Trophoblast cell (in vitro differentiated cells and primary cell): ENCODE measurements at regions not wholly inside any gene's neighbourhood (a gene's known extent, or its start where the extent isn't known, plus 50 kb on each side); places are given as distances from the start of the nearest gene placed in this dataset.

Source experiments
- DNase-seq, 2 donors: peaks; one replicate each; pipeline ENCODE4 v3.0.0-alpha.2; 2016
- H2AFZ ChIP-seq: 2 replicates; pipeline ENCODE4 v1.6.1; 2013; ENCODE audit warnings: low read length, moderate library complexity, mild to moderate bottlenecking; ENCODE audit not compliant: insufficient read depth, poor library complexity
- H2AK5ac ChIP-seq: 2 replicates; pipeline ENCODE4 v1.6.1; 2013; ENCODE audit warnings: mild to moderate bottlenecking, low read length
- H2BK120ac ChIP-seq: 2 replicates; pipeline ENCODE4 v1.6.1; 2013; ENCODE audit warnings: low read length, mild to moderate bottlenecking, moderate library complexity; ENCODE audit not compliant: insufficient read depth, poor library complexity
- H2BK12ac ChIP-seq: 2 replicates; pipeline ENCODE4 v1.6.1; 2013; ENCODE audit warnings: mild to moderate bottlenecking, low read length, moderate library complexity
- H2BK5ac ChIP-seq: 2 replicates; pipeline ENCODE4 v1.6.1; 2013; ENCODE audit warnings: low read length, low read depth, moderate library complexity, mild to moderate bottlenecking; ENCODE audit not compliant: poor library complexity
- H3K14ac ChIP-seq: 2 replicates; pipeline ENCODE4 v1.6.1; 2013; ENCODE audit warnings: mild to moderate bottlenecking, low read length
- H3K18ac ChIP-seq: 2 replicates; pipeline ENCODE4 v1.6.1; 2013; ENCODE audit warnings: mild to moderate bottlenecking, low read length
- H3K23ac ChIP-seq: 2 replicates; pipeline ENCODE4 v1.6.1; 2013; ENCODE audit warnings: low read length
- H3K27ac ChIP-seq: 2 replicates; pipeline ENCODE4 v1.5.1; 2013; ENCODE audit warnings: low read depth, mild to moderate bottlenecking, inconsistent platforms, low read length, moderate library complexity
- H3K27me3 ChIP-seq: 2 replicates; pipeline ENCODE4 v1.6.1; 2013; ENCODE audit warnings: inconsistent platforms, mild to moderate bottlenecking, low read length, moderate library complexity; ENCODE audit not compliant: insufficient read depth
- H3K36me3 ChIP-seq, 2 experiments: 1 replicate in 1 of 2; 2 replicates in 1 of 2; pipeline ENCODE4 v1.6.1; 2013; ENCODE audit warnings: low read length in 2 of 2, mild to moderate bottlenecking in 2 of 2, moderate library complexity in 1 of 2; ENCODE audit not compliant: insufficient read depth in 2 of 2, control insufficient read depth in 1 of 2
- H3K4ac ChIP-seq: 2 replicates; pipeline ENCODE4 v1.6.1; 2013; ENCODE audit warnings: low read depth, mild to moderate bottlenecking, low read length, moderate library complexity
- H3K4me1 ChIP-seq, 2 experiments: 1 replicate in 1 of 2; 2 replicates in 1 of 2; pipeline ENCODE4 v1.6.1; 2013; ENCODE audit warnings: low read length in 2 of 2, mild to moderate bottlenecking in 2 of 2, moderate library complexity in 1 of 2; ENCODE audit not compliant: insufficient read depth in 2 of 2, control insufficient read depth in 1 of 2
- H3K4me2 ChIP-seq: 2 replicates; pipeline ENCODE4 v1.6.1; 2013; ENCODE audit warnings: inconsistent platforms, mild to moderate bottlenecking, low read length, moderate library complexity
- H3K4me3 ChIP-seq: 2 replicates; pipeline ENCODE4 v1.5.1; 2013; ENCODE audit warnings: mild to moderate bottlenecking, low read depth, low read length, inconsistent platforms
- H3K79me1 ChIP-seq: one replicate; pipeline ENCODE4 v1.6.1; 2013; ENCODE audit warnings: low read length
- H3K79me2 ChIP-seq: 2 replicates; pipeline ENCODE4 v1.6.1; 2013; ENCODE audit warnings: low read length, mild to moderate bottlenecking; ENCODE audit not compliant: control insufficient read depth, insufficient read depth, poor library complexity
- H3K9ac ChIP-seq: 2 replicates; pipeline ENCODE4 v1.6.1; 2013; ENCODE audit warnings: mild to moderate bottlenecking, low read length
- H3K9me3 ChIP-seq: 2 replicates; pipeline ENCODE4 v1.6.1; 2013; ENCODE audit warnings: low read depth, mild to moderate bottlenecking, control low read depth, inconsistent platforms, low read length; ENCODE audit not compliant: insufficient read depth
- H4K12ac ChIP-seq: 2 replicates; pipeline ENCODE4 v1.6.1; 2013; ENCODE audit warnings: low read depth, mild to moderate bottlenecking, low read length, moderate library complexity
- H4K8ac ChIP-seq: 2 replicates; pipeline ENCODE4 v1.6.1; 2013; ENCODE audit warnings: low read depth, mild to moderate bottlenecking, low read length, moderate library complexity
- H4K91ac ChIP-seq: one replicate; pipeline ENCODE4 v1.6.1; 2013; ENCODE audit warnings: low read depth, mild to moderate bottlenecking, low read length, moderate library complexity
- WGBS: extraction: QIAGEN DNeasy Blood & Tissue Kit; methylation state at CpG from one replicate; pipeline ENCODE4 v1.1.7; 2013; ENCODE audit warnings: missing lambda C conversion rate; ENCODE audit not compliant: insufficient read length, insufficient coverage; ENCODE audit errors: extremely low coverage; 5-methylcytosine and 5-hydroxymethylcytosine counted together

GRCh38 chr6:105929626-105930025 is 156.5 kb upstream of the PRDM1 start:
- H3K4ac ChIP-seq: no peak overlapping the region
- H3K79me1 ChIP-seq: no peaks in the 10 kb centered on the region
- H3K4me2 ChIP-seq: no peak overlapping the region
- no peak overlapping the region for H3K9ac ChIP-seq
- no peak overlapping the region for H2BK5ac ChIP-seq
- H3K36me3 ChIP-seq: no peaks in the 10 kb centered on the region
- no peak overlapping the region for H3K23ac ChIP-seq
- H3K4me1 ChIP-seq: no peaks in the 10 kb centered on the region
- H3K27me3 ChIP-seq: no peaks in the 10 kb centered on the region
- no peaks in the 10 kb centered on the region for H3K79me2 ChIP-seq
- H4K8ac ChIP-seq: no peak overlapping the region
- H3K14ac ChIP-seq: no peak overlapping the region
- H2AK5ac ChIP-seq: no peak overlapping the region
- no peaks in the 10 kb centered on the region for H3K9me3 ChIP-seq
- H4K12ac ChIP-seq: no peak overlapping the region
- no CpG with 5 or more reads among the region's 1 CpG for WGBS
- no peak overlapping the region for H3K27ac ChIP-seq
- no peak overlapping the region for H2BK120ac ChIP-seq
- no peak overlapping the region for H2AFZ ChIP-seq
- DNase-seq: no peak
- no peak overlapping the region for H3K4me3 ChIP-seq
- H2BK12ac ChIP-seq: no peak overlapping the region
- H4K91ac ChIP-seq: no peak overlapping the region
- H3K18ac ChIP-seq: no peak overlapping the region

DNA sequence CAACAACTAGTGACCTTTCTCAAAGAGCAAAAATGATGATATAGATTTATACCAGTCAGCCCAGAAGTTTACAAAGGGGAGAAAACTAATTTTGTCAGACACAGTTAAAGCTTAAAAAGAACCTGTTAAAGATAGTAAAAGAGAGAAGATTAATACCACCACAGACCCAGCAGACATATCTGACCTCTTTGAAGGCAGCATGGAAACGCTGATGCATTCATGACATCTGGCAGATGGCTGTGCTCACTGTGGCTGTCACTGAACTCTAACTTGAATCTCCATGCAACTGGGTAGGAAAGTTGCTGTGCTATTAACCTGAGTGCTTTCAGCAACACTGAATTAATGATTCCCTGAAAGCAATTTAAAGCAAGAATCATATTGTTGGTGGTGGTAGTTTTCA is 159.8 kb upstream of the PRDM1 start:
- H3K23ac ChIP-seq: no peak overlapping the region
- H2BK120ac ChIP-seq: no peak overlapping the region
- H3K9me3 ChIP-seq: no peaks in the 10 kb centered on the region
- no peak overlapping the region for H4K91ac ChIP-seq
- no peak overlapping the region for H3K18ac ChIP-seq
- H4K12ac ChIP-seq: no peak overlapping the region
- H2AK5ac ChIP-seq: no peak overlapping the region
- no peak overlapping the region for H3K9ac ChIP-seq
- no peak overlapping the region for H2BK12ac ChIP-seq
- H4K8ac ChIP-seq: no peak overlapping the region
- no peaks in the 10 kb centered on the region for H3K79me1 ChIP-seq
- no CpG with 5 or more reads among the region's 1 CpG for WGBS
- H3K14ac ChIP-seq: no peak overlapping the region
- H3K4me3 ChIP-seq: no peak overlapping the region
- H3K4me1 ChIP-seq: no peaks in the 10 kb centered on the region
- no peaks in the 10 kb centered on the region for H3K27me3 ChIP-seq
- H3K4ac ChIP-seq: no peak overlapping the region
- H3K27ac ChIP-seq: no peak overlapping the region
- no peak for DNase-seq
- H2AFZ ChIP-seq: no peak overlapping the region
- H3K36me3 ChIP-seq: no peaks in the 10 kb centered on the region
- no peak overlapping the region for H2BK5ac ChIP-seq
- H3K4me2 ChIP-seq: no peak overlapping the region
- no peaks in the 10 kb centered on the region for H3K79me2 ChIP-seq

GRCh38 chr6:105925706-105926105 is 160.4 kb upstream of the PRDM1 start:
- Histone ChIP-seq H3K79me2 (no peaks in the 10 kb centered on the region), H3K4me3 (no peak overlapping the region), H3K9ac (no peak overlapping the region), H2BK5ac (no peak overlapping the region), H2BK12ac (no peak overlapping the region), H4K8ac (no peak overlapping the region), H3K27me3 (no peaks in the 10 kb centered on the region), H3K9me3 (no peaks in the 10 kb centered on the region), H3K14ac (no peak overlapping the region), H3K4me1 (no peaks in the 10 kb centered on the region), H3K4ac (no peak overlapping the region), H2AFZ (no peak overlapping the region), H3K18ac (no peak overlapping the region), H3K23ac (no peak overlapping the region), H2BK120ac (no peak overlapping the region), H3K4me2 (no peak overlapping the region), H3K27ac (no peak overlapping the region), H3K79me1 (no peaks in the 10 kb centered on the region), H2AK5ac (no peak overlapping the region), H4K91ac (no peak overlapping the region), H4K12ac (no peak overlapping the region), H3K36me3 (no peaks in the 10 kb centered on the region)
- WGBS: no CpG with 5 or more reads among the region's 3 CpGs
- DNase-seq: no peak

DNA sequence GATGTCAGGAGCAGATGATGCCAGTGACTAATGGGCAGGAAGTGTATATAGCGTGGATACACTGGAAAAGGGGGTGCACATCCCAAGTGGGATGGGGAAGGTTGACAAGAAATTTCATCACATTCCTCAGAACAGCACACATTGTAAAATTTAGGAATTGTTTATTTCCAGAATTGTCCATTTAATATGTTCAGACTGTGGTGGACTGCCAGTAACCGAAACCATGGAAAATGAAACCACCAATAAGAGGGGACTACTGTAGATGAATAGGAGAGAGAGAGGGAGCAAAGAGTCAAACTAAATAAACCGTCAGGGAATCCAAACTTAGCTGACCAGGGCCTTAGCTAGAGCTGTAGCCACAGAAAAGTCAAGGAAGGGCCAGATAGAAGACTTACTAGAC is 164.4 kb upstream of the PRDM1 start:
- no peak overlapping the region for H3K14ac ChIP-seq
- no peak overlapping the region for H2BK12ac ChIP-seq
- H3K79me1 ChIP-seq: no peaks in the 10 kb centered on the region
- H4K91ac ChIP-seq: no peak overlapping the region
- no peaks in the 10 kb centered on the region for H3K79me2 ChIP-seq
- no peak overlapping the region for H2AK5ac ChIP-seq
- H4K12ac ChIP-seq: no peak overlapping the region
- no peak overlapping the region for H3K18ac ChIP-seq
- no CpG with 5 or more reads among the region's 3 CpGs for WGBS
- no peaks in the 10 kb centered on the region for H3K9me3 ChIP-seq
- H3K27me3 ChIP-seq: no peaks in the 10 kb centered on the region
- H4K8ac ChIP-seq: no peak overlapping the region
- H3K9ac ChIP-seq: no peak overlapping the region
- H2AFZ ChIP-seq: no peak overlapping the region
- H3K23ac ChIP-seq: peak overlapping the region; percentile 4
- H3K27ac ChIP-seq: no peak overlapping the region
- no peak overlapping the region for H2BK5ac ChIP-seq
- H2BK120ac ChIP-seq: no peak overlapping the region
- no peak overlapping the region for H3K4ac ChIP-seq
- no peaks in the 10 kb centered on the region for H3K36me3 ChIP-seq
- no peak overlapping the region for H3K4me3 ChIP-seq
- no peak overlapping the region for H3K4me2 ChIP-seq
- H3K4me1 ChIP-seq: no peaks in the 10 kb centered on the region
- DNase-seq: no peak
